ENCODE measurements at regions not wholly inside any gene's neighbourhood (a gene's known extent, or its start where the extent isn't known, plus 50 kb on each side); places are given as distances from the start of the nearest gene placed in this dataset.

GRCh38 chr11:33594188-33594587 is 106.4 kb downstream of the C11orf91 start:
- TF ChIP-seq CTCF (IDR thresholded peaks at IDR 0.05 in 8 of 11, conservative IDR thresholded peaks at IDR 0.05 in 3 of 11) (no peak), POLR2A (IDR thresholded peaks at IDR 0.05) (no peak), POLR2AphosphoS5 (IDR thresholded peaks at IDR 0.05) (no peak)

Data from spleen (tissue), 7 donors.